Liver (tissue), 8 donors: ENCODE measurements at regions not wholly inside any gene's neighbourhood (a gene's known extent, or its start where the extent isn't known, plus 50 kb on each side); places are given as distances from the start of the nearest gene placed in this dataset.
"Not testable (repeated sequence)": the region's sequence is repeated elsewhere in the genome, so short reads cannot be mapped to it uniquely, and the experiment has no call there.

ENCODE experiments used
- DNase-seq: peaks from one replicate; pipeline ENCODE4 v3.0.0-alpha.2; 2017; ENCODE audit warnings: low spot score
- H3K27ac ChIP-seq, 2 donors: one replicate each; pipeline ENCODE4 v1.7.0; 2013; ENCODE audit warnings: inconsistent platforms in 2 of 2, low read length in 2 of 2, control low read depth in 1 of 2, low read depth in 1 of 2, mild to moderate bottlenecking in 1 of 2
- H3K27me3 ChIP-seq, 4 donors: one replicate each; pipeline versions ENCODE4 v1.6.1 to v1.7.0; 2013; ENCODE audit warnings: low read length in 3 of 4, inconsistent platforms in 1 of 4, mild to moderate bottlenecking in 1 of 4, moderate library complexity in 1 of 4; ENCODE audit not compliant: control insufficient read depth in 4 of 4, insufficient read depth in 4 of 4
- H3K36me3 ChIP-seq, 4 donors: one replicate each; pipeline versions ENCODE4 v1.6.1 to v1.7.0; 2013; ENCODE audit warnings: low read length in 3 of 4, mild to moderate bottlenecking in 3 of 4, low read depth in 1 of 4, moderate library complexity in 1 of 4; ENCODE audit not compliant: control insufficient read depth in 4 of 4, insufficient read depth in 3 of 4
- H3K4me1 ChIP-seq, 4 donors: one replicate each; pipeline versions ENCODE4 v1.6.1 to v1.7.0; 2013; ENCODE audit warnings: low read length in 3 of 4, mild to moderate bottlenecking in 3 of 4, moderate library complexity in 1 of 4; ENCODE audit not compliant: control insufficient read depth in 4 of 4, insufficient read depth in 4 of 4
- H3K4me3 ChIP-seq, 3 donors: one replicate each; pipeline versions ENCODE4 v1.6.1 to v1.7.0; 2013; ENCODE audit warnings: low read length in 3 of 3, control low read depth in 1 of 3, low read depth in 1 of 3, mild to moderate bottlenecking in 1 of 3
- H3K9ac ChIP-seq, 2 donors: one replicate each; pipeline ENCODE4 v1.7.0; 2013; ENCODE audit warnings: low read length in 2 of 2, mild to moderate bottlenecking in 2 of 2, moderate library complexity in 2 of 2, control low read depth in 1 of 2, low read depth in 1 of 2
- H3K9me3 ChIP-seq, 4 donors: one replicate each; pipeline versions ENCODE4 v1.6.1 to v1.7.0; 2013; ENCODE audit warnings: low read length in 3 of 4; ENCODE audit not compliant: control insufficient read depth in 4 of 4
- ATF3 ChIP-seq: IDR thresholded peaks from 2 replicates; pipeline ENCODE4 v1.6.1; 2016; ENCODE audit warnings: antibody characterized with exemption
- CTCF ChIP-seq: fragments of 150-350 bp; IDR thresholded peaks from 2 replicates; pipeline ENCODE4 v1.5.1; 2017; ENCODE audit warnings: improper control_type of control experiment, low read depth, low read length; ENCODE audit not compliant: missing input control
- EGR1 ChIP-seq, 2 donors: IDR thresholded peaks; 2 replicates each; pipeline ENCODE4 v1.6.1; 2016 to 2018; ENCODE audit warnings: antibody characterized with exemption in 2 of 2, low read depth in 2 of 2
- FOXA1 ChIP-seq: IDR thresholded peaks from 2 replicates; pipeline ENCODE4 v1.6.1; 2016; ENCODE audit warnings: antibody characterized with exemption
- FOXA2 ChIP-seq: IDR thresholded peaks from 2 replicates; pipeline ENCODE4 v1.6.1; 2016; ENCODE audit warnings: antibody characterized with exemption
- HNF4A ChIP-seq, 2 donors: conservative IDR thresholded peaks; 2 replicates each; pipeline ENCODE4 v1.6.1; 2016; ENCODE audit warnings: antibody characterized with exemption in 2 of 2, mild to moderate bottlenecking in 2 of 2
- HNF4G ChIP-seq: IDR thresholded peaks from 2 replicates; pipeline ENCODE4 v1.6.1; 2016; ENCODE audit warnings: antibody characterized with exemption
- JUND ChIP-seq, 2 donors: IDR thresholded peaks; 2 replicates each; pipeline ENCODE4 v1.6.1; 2016; ENCODE audit warnings: antibody characterized with exemption in 2 of 2
- MAX ChIP-seq: IDR thresholded peaks from 2 replicates; pipeline ENCODE4 v1.6.1; 2016; ENCODE audit warnings: antibody characterized with exemption
- NR2F2 ChIP-seq: IDR thresholded peaks from 2 replicates; pipeline ENCODE4 v1.6.1; 2016; ENCODE audit warnings: antibody characterized with exemption
- RAD21 ChIP-seq, 2 donors: IDR thresholded peaks; 2 replicates each; pipeline ENCODE4 v1.6.1; 2016; ENCODE audit warnings: antibody characterized with exemption in 2 of 2, mild to moderate bottlenecking in 2 of 2
- REST ChIP-seq: IDR thresholded peaks from 2 replicates; pipeline ENCODE4 v1.6.1; 2016; ENCODE audit warnings: antibody characterized with exemption, mild to moderate bottlenecking
- RXRA ChIP-seq, 2 donors: IDR thresholded peaks; 2 replicates each; pipeline ENCODE4 v1.6.1; 2017 to 2018; ENCODE audit warnings: antibody characterized with exemption in 2 of 2, mild to moderate bottlenecking in 1 of 2
- SP1 ChIP-seq: IDR thresholded peaks from 2 replicates; pipeline ENCODE4 v1.6.1; 2018; ENCODE audit warnings: antibody characterized with exemption, mild to moderate bottlenecking
- TAF1 ChIP-seq: conservative IDR thresholded peaks from 2 replicates; pipeline ENCODE4 v1.6.1; 2016; ENCODE audit warnings: antibody characterized with exemption, mild to moderate bottlenecking
- YY1 ChIP-seq: IDR thresholded peaks from 2 replicates; pipeline ENCODE4 v1.6.1; 2016; ENCODE audit warnings: antibody characterized with exemption, mild to moderate bottlenecking
- ZBTB33 ChIP-seq: IDR thresholded peaks from 2 replicates; pipeline ENCODE4 v1.6.1; 2016; ENCODE audit warnings: antibody characterized with exemption
- WGBS: extraction: QIAGEN DNeasy Blood & Tissue Kit; methylation state at CpG from one replicate; pipeline ENCODE4 v1.1.7; 2013; 5-methylcytosine and 5-hydroxymethylcytosine counted together
- donor health status: healthy.
- donor health status: healthy.
- donor health status: healthy.
- donor health status: healthy.
- donor health status: healthy.

- no peak for TF ChIP-seq FOXA2
- no peak for TF ChIP-seq YY1
- TF ChIP-seq HNF4G, result no peak
- no peak for TF ChIP-seq REST
- TF ChIP-seq ZBTB33, result no peak
- TF ChIP-seq CTCF, result no peak
- TF ChIP-seq EGR1 (IDR thresholded peaks at IDR 0.05; ENCODE audit: low read depth in 2 of 2), result no peak
- no peak for TF ChIP-seq HNF4A (conservative IDR thresholded peaks at IDR 0.05)
- no peak for TF ChIP-seq ATF3
- no peak for TF ChIP-seq RXRA (IDR thresholded peaks at IDR 0.05)
- TF ChIP-seq SP1, result no peak
- TF ChIP-seq FOXA1, result no peak
- TF ChIP-seq MAX, result no peak
- no peak for TF ChIP-seq RAD21 (IDR thresholded peaks at IDR 0.05)
- no peak for TF ChIP-seq JUND (IDR thresholded peaks at IDR 0.05)
- TF ChIP-seq NR2F2, result no peak
- no peak for TF ChIP-seq TAF1
Observed at GRCh38 chr21:28568692-28569091, 424.0 kb downstream of the LTN1 start.

GRCh38 chr21:28563933-28564332 is 428.7 kb downstream of the LTN1 start:
- H3K9ac ChIP-seq, H3K36me3 ChIP-seq, H3K9me3 ChIP-seq, H3K4me3 ChIP-seq, H3K4me1 ChIP-seq, DNase-seq, H3K27ac ChIP-seq, H3K27me3 ChIP-seq: not testable (repeated sequence)
- WGBS, result 92% methylated on average over 16 of the region's 18 CpGs

More at GRCh38 chr21:28568692-28569091, 424.0 kb downstream of the LTN1 start:
- Histone ChIP-seq H3K36me3 (no peaks in the 10 kb centered on the region), H3K9ac (no peak overlapping the region), H3K27ac (no peak overlapping the region), H3K27me3 (no peaks in the 10 kb centered on the region), H3K9me3 (peaks cover 0 to 2% (median 0%) of the 10 kb centered on the region in 4 donors), H3K4me3 (no peak overlapping the region), H3K4me1 (no peaks in the 10 kb centered on the region)
- 72% methylated on average over 2 of the region's 2 CpGs for WGBS
- no peak for DNase-seq
